Sigmoid colon (tissue), 6 donors: ENCODE measurements at regions not wholly inside any gene's neighbourhood (a gene's known extent, or its start where the extent isn't known, plus 50 kb on each side); places are given as distances from the start of the nearest gene placed in this dataset.

Source experiments
- DNase-seq: peaks from one replicate; pipeline ENCODE4 v3.0.0-alpha.2; 2019
- H3K27ac ChIP-seq, 4 donors: fragments of 200-600 bp; sonication (generic); one replicate each; pipeline ENCODE4 v1.5.1; 2016 to 2019; ENCODE audit warnings: mild to moderate bottlenecking in 1 of 4
- H3K27me3 ChIP-seq, 3 donors: fragments of 200-600 bp; sonication (generic); one replicate each; pipeline ENCODE4 v1.5.1; 2019; ENCODE audit warnings: mild to moderate bottlenecking in 1 of 3
- H3K36me3 ChIP-seq, 4 donors: fragments of 200-600 bp; sonication (generic); one replicate each; pipeline ENCODE4 v1.5.1; 2016 to 2019
- H3K4me1 ChIP-seq, 4 donors: fragments of 200-600 bp; sonication (generic); one replicate each; pipeline ENCODE4 v1.5.1; 2017 to 2019
- H3K4me3 ChIP-seq, 4 donors: fragments of 200-600 bp; sonication (generic); one replicate each; pipeline ENCODE4 v1.5.1; 2017 to 2019; ENCODE audit warnings: mild to moderate bottlenecking in 2 of 4, moderate library complexity in 1 of 4
- H3K9me3 ChIP-seq, 4 donors: fragments of 200-600 bp in 3 of 4; sonication (generic) in 3 of 4; one replicate each; pipeline versions ENCODE4 v1.5.1 to v1.6.1; 2013 to 2019
- EP300 ChIP-seq, 4 donors: sonication (generic); formaldehyde crosslinking; IDR thresholded peaks; one replicate each; pipeline ENCODE4 v1.6.1; 2017; ENCODE audit warnings: antibody characterized with exemption in 4 of 4
- POLR2A ChIP-seq, 2 donors: fragments of 450-650 bp; IDR thresholded peaks; one replicate each; pipeline ENCODE4 v1.6.1; 2016; ENCODE audit warnings: antibody characterized with exemption in 2 of 2, mild to moderate bottlenecking in 2 of 2, moderate library complexity in 2 of 2
- POLR2AphosphoS5 ChIP-seq, 4 donors: sonication (generic); formaldehyde crosslinking; IDR thresholded peaks; one replicate each; pipeline ENCODE4 v1.6.1; 2017; ENCODE audit warnings: antibody characterized with exemption in 4 of 4
- WGBS, 2 donors: extraction: QIAGEN DNeasy Blood & Tissue Kit; methylation state at CpG; one replicate each; pipeline ENCODE4 v1.1.7; 2013; 5-methylcytosine and 5-hydroxymethylcytosine counted together
- intact Hi-C: fragments of 100-400 bp; cut with DNase I; formaldehyde crosslinking; loops from one replicate; pipeline ENCODE4 v1.15.1; 2023
- TF ChIP-seq, protein P1 (sequence below), 4 experiments: fragments of 450-650 bp in 3 of 4; fragments of 200-600 bp in 1 of 4; IDR thresholded peaks; one replicate each; pipeline ENCODE4 v1.5.1; 2016 to 2019; ENCODE audit warnings: antibody characterized with exemption in 4 of 4, mild to moderate bottlenecking in 3 of 4, moderate library complexity in 2 of 4
- donor health status: healthy with polysubstance abuse.
- donor health status: healthy.

DNA sequence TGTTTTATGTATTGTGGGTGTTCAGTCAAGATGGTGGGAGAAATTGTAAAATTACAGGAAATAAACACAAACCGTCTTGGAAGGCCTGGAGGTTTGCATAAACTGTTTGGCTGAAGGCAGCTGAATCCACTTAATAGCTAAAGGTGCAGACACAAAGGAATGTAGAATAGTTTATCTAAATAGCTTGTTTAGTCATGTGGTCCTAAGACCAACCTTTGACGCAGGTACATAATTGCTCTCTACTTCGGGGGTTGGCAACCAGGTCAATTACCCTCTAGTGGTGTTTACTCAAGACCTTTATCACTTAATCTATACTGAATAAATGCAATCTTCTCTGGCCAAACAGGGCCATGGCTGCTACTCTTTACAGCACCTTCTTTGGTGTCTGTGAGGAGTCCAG lies 502.8 kb downstream of the IGSF11 start:
- no peaks in the 10 kb centered on the region for H3K27me3 ChIP-seq
- DNase-seq: no peak
- no peak overlapping the region for H3K4me3 ChIP-seq
- TF ChIP-seq, protein P1, sequence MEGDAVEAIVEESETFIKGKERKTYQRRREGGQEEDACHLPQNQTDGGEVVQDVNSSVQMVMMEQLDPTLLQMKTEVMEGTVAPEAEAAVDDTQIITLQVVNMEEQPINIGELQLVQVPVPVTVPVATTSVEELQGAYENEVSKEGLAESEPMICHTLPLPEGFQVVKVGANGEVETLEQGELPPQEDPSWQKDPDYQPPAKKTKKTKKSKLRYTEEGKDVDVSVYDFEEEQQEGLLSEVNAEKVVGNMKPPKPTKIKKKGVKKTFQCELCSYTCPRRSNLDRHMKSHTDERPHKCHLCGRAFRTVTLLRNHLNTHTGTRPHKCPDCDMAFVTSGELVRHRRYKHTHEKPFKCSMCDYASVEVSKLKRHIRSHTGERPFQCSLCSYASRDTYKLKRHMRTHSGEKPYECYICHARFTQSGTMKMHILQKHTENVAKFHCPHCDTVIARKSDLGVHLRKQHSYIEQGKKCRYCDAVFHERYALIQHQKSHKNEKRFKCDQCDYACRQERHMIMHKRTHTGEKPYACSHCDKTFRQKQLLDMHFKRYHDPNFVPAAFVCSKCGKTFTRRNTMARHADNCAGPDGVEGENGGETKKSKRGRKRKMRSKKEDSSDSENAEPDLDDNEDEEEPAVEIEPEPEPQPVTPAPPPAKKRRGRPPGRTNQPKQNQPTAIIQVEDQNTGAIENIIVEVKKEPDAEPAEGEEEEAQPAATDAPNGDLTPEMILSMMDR (IDR thresholded peaks at IDR 0.05): no peak
- TF ChIP-seq EP300 (IDR thresholded peaks at IDR 0.05) (no peak), POLR2A (IDR thresholded peaks at IDR 0.05) (no peak), POLR2AphosphoS5 (IDR thresholded peaks at IDR 0.05) (no peak)
- intact Hi-C loops: no loop called here
- H3K9me3 ChIP-seq: no peaks in the 10 kb centered on the region
- H3K36me3 ChIP-seq: no peaks in the 10 kb centered on the region
- H3K27ac ChIP-seq: no peak overlapping the region
- WGBS, 2 donors: 30 to 41% methylated on average over 3 of the region's 3 CpGs
- no peaks in the 10 kb centered on the region for H3K4me1 ChIP-seq

DNA sequence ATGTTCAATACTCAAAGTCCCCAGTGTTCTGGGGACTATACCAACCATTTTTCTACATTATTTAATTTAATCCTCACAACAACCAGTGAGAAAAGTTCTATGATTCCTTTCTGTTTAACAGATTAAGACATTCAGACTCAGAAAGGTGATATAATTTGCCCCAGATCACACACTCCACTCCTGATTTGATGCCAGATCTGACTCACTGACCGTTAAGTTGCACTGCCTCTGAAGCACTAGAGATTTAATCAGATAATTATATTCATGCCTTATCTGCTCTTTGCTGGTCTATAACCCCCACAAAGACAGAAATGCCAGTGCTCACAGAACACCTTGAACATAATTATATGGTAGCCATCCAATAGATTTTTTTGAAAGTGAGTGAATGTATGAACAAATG lies 501.0 kb downstream of the IGSF11 start:
- H3K36me3 ChIP-seq: no peaks in the 10 kb centered on the region
- H3K4me1 ChIP-seq: no peaks in the 10 kb centered on the region
- H3K27ac ChIP-seq: no peak overlapping the region
- H3K27me3 ChIP-seq: no peaks in the 10 kb centered on the region
- no peak overlapping the region for H3K4me3 ChIP-seq
- peaks cover 0 to 3% (median 0%) of the 10 kb centered on the region in 4 donors for H3K9me3 ChIP-seq
- TF ChIP-seq, protein P1 (IDR thresholded peaks at IDR 0.05): no peak
- TF ChIP-seq POLR2AphosphoS5 (IDR thresholded peaks at IDR 0.05): no peak
- no peak for TF ChIP-seq POLR2A (IDR thresholded peaks at IDR 0.05)
- no peak for TF ChIP-seq EP300 (IDR thresholded peaks at IDR 0.05)
- WGBS, 2 donors: 34 to 61% methylated on average over 1 of the region's 1 CpG
- DNase-seq: no peak
- intact Hi-C loops: no loop called here

DNA sequence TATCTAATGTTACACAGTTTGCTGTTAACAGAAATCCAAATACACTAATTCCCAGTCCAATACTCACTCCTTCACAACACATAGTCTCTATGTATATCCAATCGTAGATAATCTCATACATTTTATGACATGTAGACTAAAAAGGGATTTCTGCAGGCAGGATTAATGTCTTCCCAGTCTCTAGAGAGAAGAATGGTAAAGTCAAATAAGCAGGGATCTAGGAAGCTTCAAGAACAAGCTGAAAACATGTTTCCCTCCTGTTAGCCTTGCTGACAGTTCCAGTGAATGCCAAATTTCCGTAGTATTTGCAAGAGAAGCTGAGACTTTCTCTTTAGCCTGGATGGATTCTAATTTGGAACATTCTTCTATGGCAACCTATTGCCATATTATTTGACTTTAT lies 500.1 kb downstream of the IGSF11 start:
- DNase-seq: no peak
- no peak for TF ChIP-seq POLR2AphosphoS5 (IDR thresholded peaks at IDR 0.05)
- no peak for TF ChIP-seq POLR2A (IDR thresholded peaks at IDR 0.05)
- no peak for TF ChIP-seq EP300 (IDR thresholded peaks at IDR 0.05)
- TF ChIP-seq, protein P1 (IDR thresholded peaks at IDR 0.05): no peak
- Histone ChIP-seq H3K4me3 (no peak overlapping the region), H3K27ac (no peak overlapping the region), H3K4me1 (no peaks in the 10 kb centered on the region), H3K9me3 (peaks cover 0 to 3% (median 0%) of the 10 kb centered on the region in 4 donors), H3K36me3 (no peaks in the 10 kb centered on the region), H3K27me3 (no peaks in the 10 kb centered on the region)
- 1 to 24% methylated on average over 2 of the region's 2 CpGs for WGBS, 2 donors
- intact Hi-C loops: no loop called here

DNA sequence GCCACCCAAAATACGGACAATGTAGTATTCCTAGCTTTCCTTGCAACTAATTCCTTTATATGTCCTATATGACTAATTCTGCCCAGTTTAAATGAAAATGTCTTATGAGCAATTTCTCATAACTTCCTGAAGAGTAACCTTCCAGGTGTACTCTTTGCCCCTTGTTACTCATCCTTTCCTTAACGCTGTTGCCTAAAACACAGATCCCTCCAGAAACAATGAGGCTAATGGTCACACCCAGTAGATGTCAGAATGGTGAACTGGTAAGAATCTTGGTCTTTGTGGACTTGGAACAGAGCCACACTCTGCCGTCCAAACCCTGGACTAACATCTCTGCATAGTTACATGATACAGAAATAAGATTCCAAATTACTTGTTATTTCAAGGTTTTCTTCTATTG lies 497.9 kb downstream of the IGSF11 start:
- no peaks in the 10 kb centered on the region for H3K36me3 ChIP-seq
- H3K27ac ChIP-seq: no peak overlapping the region
- no peak overlapping the region for H3K4me3 ChIP-seq
- no peaks in the 10 kb centered on the region for H3K4me1 ChIP-seq
- WGBS, 2 donors: 80 to 87% methylated on average over 3 of the region's 3 CpGs
- intact Hi-C loops: no loop called here
- no peaks in the 10 kb centered on the region for H3K27me3 ChIP-seq
- TF ChIP-seq EP300 (IDR thresholded peaks at IDR 0.05) (no peak), POLR2AphosphoS5 (IDR thresholded peaks at IDR 0.05) (no peak), POLR2A (IDR thresholded peaks at IDR 0.05) (no peak)
- TF ChIP-seq, protein P1 (IDR thresholded peaks at IDR 0.05): no peak
- H3K9me3 ChIP-seq: peaks cover 0 to 3% (median 0%) of the 10 kb centered on the region in 4 donors
- no peak for DNase-seq

DNA sequence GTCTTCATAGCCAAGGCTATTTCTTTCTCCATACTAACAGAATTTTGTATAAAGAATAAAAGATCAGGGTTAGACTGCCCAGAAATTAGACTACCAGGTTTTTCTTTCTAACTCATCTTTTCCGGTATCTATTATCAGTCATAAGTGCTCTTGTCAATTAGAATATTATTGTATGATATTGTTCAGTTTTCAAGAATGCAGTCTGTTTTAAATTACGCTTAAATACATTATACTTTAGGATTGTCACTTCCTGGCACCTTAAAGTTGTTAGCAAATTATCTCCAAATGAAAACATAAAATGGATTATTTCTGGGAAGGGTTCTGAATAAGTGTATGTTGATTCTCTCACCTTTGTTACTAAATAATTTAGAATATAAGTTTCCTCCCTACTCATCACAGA lies 497.2 kb downstream of the IGSF11 start:
- no peaks in the 10 kb centered on the region for H3K27me3 ChIP-seq
- intact Hi-C loops: no loop called here
- H3K27ac ChIP-seq: no peak overlapping the region
- no peak overlapping the region for H3K4me3 ChIP-seq
- no peaks in the 10 kb centered on the region for H3K4me1 ChIP-seq
- no peak for DNase-seq
- H3K36me3 ChIP-seq: no peaks in the 10 kb centered on the region
- 96% methylated on average over 2 of the region's 2 CpGs for WGBS, 2 donors
- TF ChIP-seq EP300 (IDR thresholded peaks at IDR 0.05): no peak
- H3K9me3 ChIP-seq: peaks cover 0 to 3% (median 0%) of the 10 kb centered on the region in 4 donors
